GM18520 (cell line): ENCODE measurements at regions not wholly inside any gene's neighbourhood (a gene's known extent, or its start where the extent isn't known, plus 50 kb on each side); places are given as distances from the start of the nearest gene placed in this dataset.
A peak's percentile ranks its signal among the peaks of the same experiment; 100 is the strongest.
"Not testable (repeated sequence)": the region's sequence is repeated elsewhere in the genome, so short reads cannot be mapped to it uniquely, and the experiment has no call there.

Source experiments
- ATAC-seq: cut with Tn5 transposase; IDR thresholded peaks from one replicate; pipeline ENCODE4 v1.9.1; 2021; ENCODE audit not compliant: unreplicated experiment

GRCh38 chr9:82115900-82116299 is 127.3 kb downstream of the SPATA31D1 start:
- no peak for ATAC-seq

GRCh38 chr9:82116556-82116955 is 128.0 kb downstream of the SPATA31D1 start:
- ATAC-seq = no peak

GRCh38 chr9:82117026-82117811 is 128.6 kb downstream of the SPATA31D1 start:
- ATAC-seq = no peak

- ATAC-seq = no peak
Observed at GRCh38 chr9:82122731-82123130, 134.2 kb downstream of the SPATA31D1 start.

- ATAC-seq = no peak
Observed at GRCh38 chr9:82124090-82124489, 135.5 kb downstream of the SPATA31D1 start.

GRCh38 chr9:82126256-82126655 is 137.7 kb downstream of the SPATA31D1 start:
- no peak for ATAC-seq

GRCh38 chr9:82127465-82127864 is 138.9 kb downstream of the SPATA31D1 start:
- no peak for ATAC-seq

GRCh38 chr9:82128011-82128696 is 139.6 kb downstream of the SPATA31D1 start:
- peak; percentile 95 for ATAC-seq

GRCh38 chr9:82129708-82130107 is 141.1 kb downstream of the SPATA31D1 start:
- ATAC-seq = no peak

- no peak for ATAC-seq
Observed at GRCh38 chr9:82130331-82131042, 141.9 kb downstream of the SPATA31D1 start.

GRCh38 chr9:82131072-82131471 is 142.5 kb downstream of the SPATA31D1 start:
- no peak for ATAC-seq

- no peak for ATAC-seq
Observed at GRCh38 chr9:82132024-82132423, 143.5 kb downstream of the SPATA31D1 start.

GRCh38 chr9:82134010-82134409 is 145.4 kb downstream of the SPATA31D1 start:
- no peak for ATAC-seq

- ATAC-seq = no peak
Observed at GRCh38 chr9:82135106-82135505, 146.5 kb downstream of the SPATA31D1 start.

- not testable (repeated sequence) for ATAC-seq
Observed at GRCh38 chr9:82138081-82138480, 149.5 kb downstream of the SPATA31D1 start.

GRCh38 chr9:82140471-82140870 is 151.9 kb downstream of the SPATA31D1 start:
- no peak for ATAC-seq

GRCh38 chr9:82144803-82145202 is 156.2 kb downstream of the SPATA31D1 start:
- no peak for ATAC-seq

GRCh38 chr9:82146677-82147076 is 158.1 kb downstream of the SPATA31D1 start:
- no peak for ATAC-seq

- no peak for ATAC-seq
Observed at GRCh38 chr9:82147798-82148425, 159.3 kb downstream of the SPATA31D1 start.

GRCh38 chr9:82148426-82148810 is 159.8 kb downstream of the SPATA31D1 start:
- ATAC-seq = no peak

GRCh38 chr9:82148901-82149461 is 160.4 kb downstream of the SPATA31D1 start:
- no peak for ATAC-seq
